GM21786 (cell line): ENCODE measurements at regions not wholly inside any gene's neighbourhood (a gene's known extent, or its start where the extent isn't known, plus 50 kb on each side); places are given as distances from the start of the nearest gene placed in this dataset.
"Not testable (repeated sequence)": the region's sequence is repeated elsewhere in the genome, so short reads cannot be mapped to it uniquely, and the experiment has no call there.

Experiments
- ATAC-seq: cut with Tn5 transposase; IDR thresholded peaks from one replicate; pipeline ENCODE4 v1.9.1; 2021; ENCODE audit not compliant: unreplicated experiment

DNA sequence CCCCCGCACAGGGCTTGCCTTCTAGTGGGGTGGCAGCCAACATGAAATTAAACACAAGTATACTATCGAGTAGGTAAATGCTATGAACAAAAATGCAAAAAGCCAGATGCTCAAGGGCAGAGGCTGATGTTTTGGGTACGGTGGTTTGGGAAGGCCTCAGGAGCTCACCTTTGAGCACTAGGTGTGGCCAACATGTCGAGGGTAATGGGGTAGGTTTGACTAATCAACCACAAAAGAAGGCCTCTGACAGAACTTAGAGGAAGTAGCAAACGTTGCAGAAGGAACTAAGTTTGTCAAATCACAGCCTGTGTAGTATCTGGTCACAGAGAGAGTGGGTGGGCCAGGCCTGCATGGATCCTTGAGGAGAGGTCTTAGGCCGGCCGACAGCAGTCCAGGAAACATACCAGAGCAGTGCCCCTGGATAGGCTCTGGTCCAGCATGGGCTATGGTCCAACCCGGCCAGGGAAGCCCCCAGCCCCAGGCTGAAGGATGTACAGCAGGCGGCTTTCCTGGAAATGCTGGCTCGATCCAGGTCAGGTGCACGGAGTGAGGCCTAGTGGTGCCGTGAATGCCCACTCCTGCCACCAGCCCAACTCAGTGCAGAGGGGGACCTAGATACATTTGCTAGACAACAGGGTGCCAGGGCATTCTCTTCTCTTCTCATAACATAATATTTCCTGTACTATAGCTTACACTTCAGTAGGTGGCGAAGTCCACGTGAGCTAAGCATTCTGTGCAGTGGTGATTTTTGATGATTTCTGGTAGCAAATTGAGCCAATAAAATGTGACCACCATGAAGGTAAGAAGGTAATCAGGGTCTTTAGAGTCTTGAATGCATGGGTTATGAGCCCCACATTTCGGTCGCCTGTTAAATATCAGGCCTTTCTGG lies 56.3 kb upstream of the CD93 start:
- peak; percentile 60 for ATAC-seq

DNA sequence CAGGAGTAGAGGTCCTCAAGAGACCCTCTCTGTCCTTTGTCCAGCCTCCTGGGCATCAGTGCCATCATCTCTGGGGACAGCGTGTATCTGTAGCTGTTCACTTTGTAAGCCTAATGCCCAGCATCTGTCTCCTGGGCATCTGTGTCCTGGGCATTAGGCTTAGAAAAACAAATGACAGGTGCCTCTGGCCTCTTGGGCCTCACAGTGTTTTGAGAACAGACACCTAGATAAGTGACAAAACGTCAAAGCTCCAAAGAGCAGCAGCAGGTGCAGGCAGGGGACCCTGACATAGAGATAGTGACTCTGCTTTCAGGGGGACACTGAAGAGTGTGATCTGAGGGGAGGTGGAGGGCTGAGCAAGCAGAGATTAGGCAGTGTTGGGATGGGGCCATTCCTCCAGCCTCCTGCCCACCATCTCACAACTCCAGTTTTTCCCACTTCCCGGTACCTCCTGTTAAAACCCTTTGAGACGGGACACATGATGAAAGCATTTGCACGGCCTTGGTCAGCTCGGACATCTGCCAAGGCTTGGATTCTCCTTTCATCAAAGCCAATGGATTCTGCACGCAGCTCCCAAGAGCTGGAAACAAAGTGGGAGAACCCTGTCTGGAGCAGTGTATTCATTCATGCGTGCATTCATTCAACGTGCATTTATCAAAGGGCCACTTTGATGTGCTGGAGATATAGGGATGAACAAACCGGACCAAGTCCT lies 55.5 kb upstream of the CD93 start:
- ATAC-seq, result no peak

GRCh38 chr20:23140991-23141390 lies 54.9 kb upstream of the CD93 start:
- no peak for ATAC-seq

DNA sequence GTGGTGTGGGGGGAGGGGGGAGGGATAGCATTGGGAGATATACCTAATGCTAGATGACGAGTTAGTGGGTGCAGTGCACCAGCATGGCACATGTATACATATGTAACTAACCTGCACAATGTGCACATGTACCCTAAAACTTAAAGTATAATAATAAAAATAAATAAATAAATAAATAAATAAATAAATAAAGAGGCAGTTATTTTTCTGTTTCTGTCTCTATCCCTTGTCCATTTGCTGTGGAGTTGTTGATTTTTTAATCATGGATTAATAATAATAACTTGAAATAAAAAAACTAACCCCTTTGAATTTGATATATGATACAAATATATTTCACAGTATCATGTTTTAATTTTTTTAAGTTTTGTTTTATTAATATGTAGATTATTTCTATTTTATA lies 53.9 kb upstream of the CD93 start:
- not testable (repeated sequence) for ATAC-seq

- no peak for ATAC-seq
Measured at GRCh38 chr20:23139524-23139923, 53.4 kb upstream of the CD93 start.

DNA sequence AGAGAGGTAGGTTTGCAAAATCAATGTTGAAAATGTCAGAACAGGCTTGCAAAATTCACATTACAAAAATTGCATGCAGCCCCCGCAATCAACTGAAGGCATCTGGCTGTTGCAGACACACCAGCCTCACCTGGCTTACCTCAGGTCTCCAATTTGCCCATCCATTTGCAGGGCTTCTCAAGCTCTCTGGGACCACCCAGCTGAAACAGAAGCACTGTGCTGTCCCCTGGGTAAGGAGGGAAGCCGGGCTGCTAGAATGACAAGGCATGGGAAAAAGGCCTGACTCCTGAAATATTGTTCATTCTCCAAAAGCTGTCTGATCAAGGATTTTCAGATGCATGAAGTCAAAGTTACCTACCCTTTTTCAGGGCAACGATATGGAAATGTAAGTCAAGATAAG lies 52.6 kb upstream of the CD93 start:
- no peak for ATAC-seq

- no peak for ATAC-seq
Measured at GRCh38 chr20:23138226-23138625, 52.1 kb upstream of the CD93 start.

DNA sequence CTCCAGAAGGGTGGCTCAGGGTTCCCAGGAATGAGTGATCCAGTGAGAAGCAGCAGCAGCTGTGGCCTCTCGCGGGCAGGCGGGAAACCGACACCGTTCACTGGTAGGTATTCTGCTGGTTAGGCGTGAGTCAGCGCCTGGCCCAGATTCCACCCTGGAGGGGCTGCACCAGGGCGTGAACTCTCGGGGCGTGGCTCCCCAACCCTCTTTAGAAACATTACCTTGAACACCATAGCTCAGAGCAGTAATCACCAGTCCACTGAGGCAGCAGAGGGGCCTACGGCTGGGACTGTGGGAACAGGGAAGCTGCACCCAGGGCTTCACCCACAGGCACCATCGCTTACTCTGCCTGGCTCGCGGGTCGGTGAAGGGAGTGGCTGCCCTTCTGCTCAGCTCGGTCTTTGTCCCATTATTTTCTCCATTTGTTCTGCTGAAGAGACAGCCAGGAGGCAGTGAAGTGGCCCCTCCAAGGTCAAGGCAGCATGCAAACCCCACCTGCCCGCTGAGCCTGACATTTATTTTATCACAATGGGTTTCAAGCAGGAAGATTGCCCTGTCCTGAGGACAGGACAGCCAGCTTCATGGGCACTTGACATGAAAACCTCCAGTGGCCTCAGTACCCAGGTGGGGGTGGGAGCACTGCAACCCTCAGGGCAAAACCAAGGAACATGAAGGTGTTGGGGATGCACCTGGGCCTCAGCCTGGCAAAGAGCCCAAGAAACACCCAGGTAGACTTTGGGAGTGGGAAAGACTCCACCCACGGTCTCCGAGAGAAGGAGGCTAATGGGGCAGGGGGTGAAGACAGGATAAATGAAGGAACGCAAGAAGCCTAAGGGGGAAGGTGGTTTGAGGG lies 51.0 kb upstream of the CD93 start:
- ATAC-seq, result no peak

- no peak for ATAC-seq
Measured at GRCh38 chr20:23135449-23136420, 49.6 kb upstream of the CD93 start.
